OCI-LY1 (cell line): ENCODE measurements at regions not wholly inside any gene's neighbourhood (a gene's known extent, or its start where the extent isn't known, plus 50 kb on each side); places are given as distances from the start of the nearest gene placed in this dataset.

Experiments used
- H2AFZ ChIP-seq: fragments of 200-600 bp; sonication (generic), shearing (Covaris generic); 2 replicates; pipeline ENCODE4 v1.6.0; 2014; ENCODE audit warnings: antibody characterized with exemption, mild to moderate bottlenecking, low read length
- H3F3A ChIP-seq: fragments of 200-600 bp; sonication (generic), shearing (Covaris generic); 2 replicates; pipeline ENCODE4 v1.6.0; 2014; ENCODE audit warnings: mild to moderate bottlenecking, antibody characterized with exemption, low read length, moderate library complexity; ENCODE audit not compliant: insufficient read depth
- H3K27ac ChIP-seq: fragments of 200-600 bp; sonication (generic); 2 replicates; pipeline ENCODE4 v1.5.1; 2014; ENCODE audit warnings: low read length, mixed run types, mild to moderate bottlenecking, low read depth; ENCODE audit not compliant: poor library complexity, severe bottlenecking
- H3K27me3 ChIP-seq: fragments of 200-600 bp; sonication (generic); 2 replicates; pipeline ENCODE4 v1.6.0; 2014; ENCODE audit warnings: antibody characterized with exemption, mild to moderate bottlenecking, low read length, moderate library complexity; ENCODE audit not compliant: insufficient read depth
- H3K36me3 ChIP-seq: fragments of 200-600 bp; sonication (generic); 2 replicates; pipeline ENCODE4 v1.6.1; 2014; ENCODE audit warnings: mild to moderate bottlenecking, antibody characterized with exemption, low read length, moderate library complexity, mixed read lengths; ENCODE audit not compliant: insufficient read depth
- H3K4me1 ChIP-seq: fragments of 200-600 bp; sonication (generic); 2 replicates; pipeline ENCODE4 v1.5.1; 2014; ENCODE audit warnings: mild to moderate bottlenecking, low read length, moderate library complexity; ENCODE audit not compliant: insufficient read depth, severe bottlenecking
- H3K4me2 ChIP-seq: fragments of 200-600 bp; sonication (generic), shearing (Covaris generic); 2 replicates; pipeline ENCODE4 v1.6.1; 2014; ENCODE audit warnings: low read length
- H3K4me3 ChIP-seq: fragments of 200-600 bp; sonication (generic); 2 replicates; pipeline ENCODE4 v1.5.1; 2014; ENCODE audit warnings: low read length, low read depth, mild to moderate bottlenecking, mixed read lengths; ENCODE audit not compliant: poor library complexity, severe bottlenecking
- H3K79me2 ChIP-seq: fragments of 200-600 bp; shearing (Covaris generic); 2 replicates; pipeline ENCODE4 v1.6.1; 2016; ENCODE audit warnings: mixed run types, low read length, mixed read lengths; ENCODE audit not compliant: insufficient read depth
- H3K9ac ChIP-seq: fragments of 200-600 bp; sonication (generic), shearing (Covaris generic); 2 replicates; pipeline ENCODE4 v1.6.1; 2014; ENCODE audit warnings: mild to moderate bottlenecking, low read length, mixed read lengths
- H3K9me2 ChIP-seq: fragments of 200-600 bp; sonication (generic), shearing (Covaris generic); 2 replicates; pipeline ENCODE4 v1.6.1; 2014; ENCODE audit warnings: low read depth, mild to moderate bottlenecking, low read length, mixed read lengths
- H3K9me3 ChIP-seq: fragments of 200-600 bp; shearing (Covaris generic); 2 replicates; pipeline ENCODE4 v1.6.1; 2014; ENCODE audit warnings: low read length, mixed read lengths
- H4K20me1 ChIP-seq: fragments of 200-600 bp; sonication (generic), shearing (Covaris generic); 2 replicates; pipeline ENCODE4 v1.6.0; 2016; ENCODE audit warnings: mild to moderate bottlenecking, low read length; ENCODE audit not compliant: insufficient read depth
- EZH2 ChIP-seq: fragments of 200-600 bp; sonication (generic), shearing (Covaris generic); IDR thresholded peaks from 2 replicates; pipeline ENCODE4 v1.8.0; 2017; ENCODE audit warnings: borderline replicate concordance, mixed run types, mild to moderate bottlenecking, antibody characterized with exemption, low read length, moderate library complexity, mixed read lengths
- TF ChIP-seq, protein P1 (sequence below): fragments of 200-600 bp; sonication (generic), shearing (Covaris generic); IDR thresholded peaks from 2 replicates; pipeline ENCODE4 v1.5.1; 2017; ENCODE audit warnings: mild to moderate bottlenecking, antibody characterized with exemption, low read length, moderate library complexity, mixed read lengths

DNA sequence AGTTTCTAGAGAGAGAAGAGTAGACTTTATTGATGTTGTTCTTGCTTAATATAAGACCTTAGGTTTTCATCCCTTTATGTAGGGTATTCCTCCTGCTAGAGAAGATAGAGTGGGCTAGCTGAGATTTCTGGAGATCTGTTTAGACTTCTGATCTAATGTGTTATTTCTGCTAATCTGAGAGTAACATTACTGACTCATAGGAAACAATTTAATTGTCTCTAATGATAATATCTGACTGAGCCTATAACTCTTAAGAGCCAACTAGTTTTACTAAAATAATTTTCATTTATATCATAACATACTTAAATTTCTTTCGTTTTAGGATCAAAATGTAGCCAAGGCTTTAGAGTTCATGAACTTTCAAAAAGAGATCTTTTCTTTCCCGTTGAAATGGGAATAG, 618.7 kb upstream of the ZEB2 start:
- Histone ChIP-seq H3K9ac (no peak overlapping the region), H3K79me2 (no peaks in the 10 kb centered on the region), H3K4me3 (no peak overlapping the region), H3K27ac (no peak overlapping the region), H3K36me3 (no peaks in the 10 kb centered on the region), H3K9me3 (peaks cover 12% of the 10 kb centered on the region; the same call in 1 of the 2 replicates), H3F3A (no peaks in the 10 kb centered on the region), H4K20me1 (no peaks in the 10 kb centered on the region), H3K9me2 (no peaks in the 10 kb centered on the region), H3K27me3 (no peaks in the 10 kb centered on the region), H2AFZ (peak overlapping the region; percentile 69; the same call in 1 of the 2 replicates), H3K4me1 (no peaks in the 10 kb centered on the region), H3K4me2 (no peak overlapping the region)
- TF ChIP-seq, protein P1, sequence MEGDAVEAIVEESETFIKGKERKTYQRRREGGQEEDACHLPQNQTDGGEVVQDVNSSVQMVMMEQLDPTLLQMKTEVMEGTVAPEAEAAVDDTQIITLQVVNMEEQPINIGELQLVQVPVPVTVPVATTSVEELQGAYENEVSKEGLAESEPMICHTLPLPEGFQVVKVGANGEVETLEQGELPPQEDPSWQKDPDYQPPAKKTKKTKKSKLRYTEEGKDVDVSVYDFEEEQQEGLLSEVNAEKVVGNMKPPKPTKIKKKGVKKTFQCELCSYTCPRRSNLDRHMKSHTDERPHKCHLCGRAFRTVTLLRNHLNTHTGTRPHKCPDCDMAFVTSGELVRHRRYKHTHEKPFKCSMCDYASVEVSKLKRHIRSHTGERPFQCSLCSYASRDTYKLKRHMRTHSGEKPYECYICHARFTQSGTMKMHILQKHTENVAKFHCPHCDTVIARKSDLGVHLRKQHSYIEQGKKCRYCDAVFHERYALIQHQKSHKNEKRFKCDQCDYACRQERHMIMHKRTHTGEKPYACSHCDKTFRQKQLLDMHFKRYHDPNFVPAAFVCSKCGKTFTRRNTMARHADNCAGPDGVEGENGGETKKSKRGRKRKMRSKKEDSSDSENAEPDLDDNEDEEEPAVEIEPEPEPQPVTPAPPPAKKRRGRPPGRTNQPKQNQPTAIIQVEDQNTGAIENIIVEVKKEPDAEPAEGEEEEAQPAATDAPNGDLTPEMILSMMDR, result no peak
- no peak for TF ChIP-seq EZH2

DNA sequence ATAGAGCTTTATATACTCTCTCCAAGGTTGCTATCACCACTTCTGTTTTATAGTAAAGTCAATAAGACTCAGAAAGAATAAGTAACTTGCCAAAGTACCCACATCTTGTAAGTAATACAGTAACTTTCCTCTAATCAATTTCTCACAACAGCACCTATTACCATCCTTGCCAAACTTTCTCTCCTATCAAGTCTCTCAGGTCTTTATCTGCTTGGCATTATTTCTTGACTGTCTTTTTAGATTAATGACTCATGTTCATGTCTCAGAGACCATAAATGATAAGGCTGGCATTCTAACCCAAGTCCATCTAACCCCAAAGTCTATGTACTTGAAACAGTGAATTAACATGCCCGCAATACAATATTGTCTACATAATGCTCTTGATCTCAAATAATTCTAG, 618.0 kb upstream of the ZEB2 start:
- no peak overlapping the region for H2AFZ ChIP-seq
- H3K27ac ChIP-seq, result no peak overlapping the region
- peaks cover 12% of the 10 kb centered on the region; the same call in 1 of the 2 replicates for H3K9me3 ChIP-seq
- H3K9me2 ChIP-seq, result no peaks in the 10 kb centered on the region
- no peaks in the 10 kb centered on the region for H3K36me3 ChIP-seq
- H3F3A ChIP-seq, result no peaks in the 10 kb centered on the region
- no peak overlapping the region for H3K4me2 ChIP-seq
- no peaks in the 10 kb centered on the region for H3K27me3 ChIP-seq
- H3K4me1 ChIP-seq, result no peaks in the 10 kb centered on the region
- H4K20me1 ChIP-seq, result no peaks in the 10 kb centered on the region
- H3K4me3 ChIP-seq, result no peak overlapping the region
- H3K79me2 ChIP-seq, result no peaks in the 10 kb centered on the region
- TF ChIP-seq EZH2, result no peak
- TF ChIP-seq, protein P1, result no peak
- H3K9ac ChIP-seq, result no peak overlapping the region

DNA sequence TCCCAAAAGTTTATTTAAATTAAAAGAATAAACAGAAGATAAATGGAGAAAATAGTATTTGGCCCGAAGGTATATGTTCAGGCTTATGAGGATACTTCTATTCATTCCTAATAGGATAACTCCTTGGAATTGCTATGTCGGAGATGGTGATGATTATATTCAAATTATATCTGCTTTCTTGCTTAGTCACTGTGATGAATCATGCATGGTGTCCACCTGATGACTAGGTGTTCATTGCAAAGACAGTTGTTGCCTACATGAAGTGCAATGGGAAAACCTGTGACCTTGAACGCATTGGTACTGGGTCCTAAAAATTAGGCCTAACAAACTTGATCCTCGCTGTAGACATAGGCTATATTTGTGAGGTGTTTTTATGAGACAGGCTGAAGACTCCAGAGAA, 617.3 kb upstream of the ZEB2 start:
- no peaks in the 10 kb centered on the region for H3K36me3 ChIP-seq
- H3K79me2 ChIP-seq, result no peaks in the 10 kb centered on the region
- no peak overlapping the region for H2AFZ ChIP-seq
- H3K4me2 ChIP-seq, result no peak overlapping the region
- H3K27ac ChIP-seq, result no peak overlapping the region
- no peaks in the 10 kb centered on the region for H3K4me1 ChIP-seq
- H3F3A ChIP-seq, result no peaks in the 10 kb centered on the region
- H3K9ac ChIP-seq, result no peak overlapping the region
- H3K27me3 ChIP-seq, result no peaks in the 10 kb centered on the region
- H3K4me3 ChIP-seq, result no peak overlapping the region
- peaks cover 12% of the 10 kb centered on the region; the same call in 1 of the 2 replicates for H3K9me3 ChIP-seq
- no peaks in the 10 kb centered on the region for H3K9me2 ChIP-seq
- H4K20me1 ChIP-seq, result no peaks in the 10 kb centered on the region
- TF ChIP-seq EZH2, result no peak
- TF ChIP-seq, protein P1, result no peak
